HG03139 (cell line): ENCODE measurements at regions not wholly inside any gene's neighbourhood (a gene's known extent, or its start where the extent isn't known, plus 50 kb on each side); places are given as distances from the start of the nearest gene placed in this dataset.

Source experiments
- ATAC-seq: cut with Tn5 transposase; IDR thresholded peaks from one replicate; pipeline ENCODE4 v1.9.1; 2021; ENCODE audit not compliant: unreplicated experiment

DNA sequence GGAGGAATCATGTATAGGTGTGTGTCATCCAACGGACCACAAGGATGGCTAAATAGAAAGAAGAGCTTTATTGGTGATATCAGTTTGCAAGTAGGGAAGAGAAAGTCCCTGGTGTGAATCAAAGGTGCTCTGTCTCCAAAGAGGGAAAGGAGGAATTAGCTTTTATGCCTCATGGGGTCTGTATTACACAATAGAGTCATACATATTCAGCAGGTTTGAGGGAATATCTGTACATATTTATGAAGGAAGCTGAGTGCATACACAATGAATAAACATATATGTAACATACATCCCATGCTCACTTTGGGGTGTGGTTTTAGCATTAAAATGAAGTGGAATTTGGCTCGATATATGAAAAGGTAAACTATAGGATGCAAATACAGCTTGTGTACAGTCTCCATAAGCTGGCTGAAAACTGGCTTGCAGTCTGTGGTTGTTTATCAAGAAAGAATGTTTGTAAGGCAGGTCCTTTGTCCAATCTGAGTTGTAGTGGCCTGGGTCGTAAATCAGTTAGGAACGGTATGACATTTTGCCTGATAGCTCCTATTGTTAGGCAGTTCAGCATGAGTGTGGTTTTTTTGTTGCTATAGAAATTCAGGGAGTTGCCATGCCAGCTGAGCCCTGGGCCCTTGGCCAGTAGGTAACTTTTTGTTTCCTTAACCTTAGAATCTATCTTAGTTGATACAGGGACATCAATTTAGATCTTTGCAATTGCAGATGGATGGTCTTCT lies 198.0 kb upstream of the ZP4 start:
- ATAC-seq = no peak

DNA sequence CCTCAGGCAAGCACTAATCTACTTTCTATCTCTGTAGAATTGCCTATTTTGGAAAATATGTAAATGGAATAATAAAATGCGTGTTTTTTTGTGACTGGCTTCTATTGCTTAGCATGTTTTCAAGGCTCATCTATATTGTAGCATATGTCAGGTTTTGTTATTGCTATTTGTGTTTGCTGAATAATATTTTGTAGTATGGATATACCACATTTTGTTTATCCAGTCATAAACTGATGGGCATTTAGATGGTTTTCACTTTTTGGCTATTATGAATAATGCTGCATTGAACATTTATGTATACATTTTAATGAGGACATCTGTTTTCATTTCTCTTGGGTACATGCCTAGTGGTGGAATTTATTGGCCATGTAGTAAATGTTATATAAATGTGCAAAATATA lies 183.3 kb upstream of the ZP4 start:
- no peak for ATAC-seq

DNA sequence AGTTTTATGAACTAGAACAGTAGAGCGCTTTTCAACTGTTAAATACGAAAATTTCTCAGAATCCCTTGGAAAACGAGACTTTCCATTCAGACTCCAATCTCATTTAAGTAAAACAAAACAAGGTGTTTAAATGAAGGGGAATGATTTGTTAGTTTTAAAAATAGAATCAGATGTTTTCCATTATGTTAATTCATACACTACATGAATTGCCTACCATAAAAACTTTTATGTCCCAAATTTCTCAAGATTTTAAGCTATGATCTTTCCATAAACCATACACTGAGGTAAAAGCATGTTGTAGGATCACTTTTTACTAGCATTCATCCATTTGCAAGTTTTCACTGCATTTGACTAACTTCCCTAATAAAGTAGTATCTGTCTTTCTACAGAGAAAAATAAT lies 180.3 kb upstream of the ZP4 start:
- ATAC-seq = no peak

DNA sequence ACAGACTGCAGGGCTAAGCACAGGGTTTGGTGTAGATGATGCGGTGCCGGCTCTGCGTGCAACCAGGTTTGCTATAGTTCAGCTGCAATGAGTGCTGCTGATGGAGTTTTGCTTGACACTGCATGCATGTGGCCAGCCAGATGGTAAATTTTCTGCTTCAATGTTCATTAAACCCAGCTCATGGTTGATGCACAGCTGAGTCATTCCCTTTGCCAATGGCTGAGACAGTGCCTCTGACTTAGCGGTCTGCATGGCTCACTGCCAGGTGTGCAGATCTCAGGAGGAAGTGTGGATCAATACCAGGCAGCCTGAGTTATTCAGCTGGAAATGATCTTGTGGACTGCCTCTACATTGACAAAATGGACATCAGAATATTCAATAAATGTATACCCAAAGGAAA lies 172.7 kb upstream of the ZP4 start:
- ATAC-seq = peak; percentile 59

DNA sequence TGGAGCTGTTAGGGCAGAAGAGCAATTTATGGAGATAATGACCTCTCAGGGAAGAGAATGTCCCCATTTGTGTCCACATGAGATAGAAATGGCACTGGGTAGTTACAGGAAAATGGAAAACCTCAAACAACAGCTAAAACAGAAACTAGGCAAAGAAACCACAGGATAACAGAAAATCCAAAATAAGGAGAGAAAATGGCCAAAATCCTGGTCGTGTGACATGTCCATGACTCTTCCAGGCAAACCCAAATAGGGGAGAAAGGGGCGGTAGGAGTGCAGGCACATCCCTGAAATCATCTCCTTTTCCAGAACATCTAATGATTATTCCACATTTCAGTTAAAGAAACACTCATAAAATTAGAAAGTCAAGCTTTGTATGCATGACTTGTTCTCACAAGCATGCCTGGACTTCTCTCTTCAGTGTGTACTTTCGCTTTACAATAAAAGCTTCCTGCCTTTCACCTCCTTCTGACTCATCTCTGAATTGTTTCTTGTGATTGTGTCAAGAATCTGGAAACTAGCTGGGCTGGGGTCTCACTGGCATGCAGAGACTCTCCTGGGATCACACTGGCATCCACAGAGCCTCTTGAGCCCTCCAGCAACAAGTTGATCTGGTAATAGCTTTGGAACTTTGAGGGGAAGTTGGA lies 171.4 kb upstream of the ZP4 start:
- ATAC-seq = peak; percentile 42

DNA sequence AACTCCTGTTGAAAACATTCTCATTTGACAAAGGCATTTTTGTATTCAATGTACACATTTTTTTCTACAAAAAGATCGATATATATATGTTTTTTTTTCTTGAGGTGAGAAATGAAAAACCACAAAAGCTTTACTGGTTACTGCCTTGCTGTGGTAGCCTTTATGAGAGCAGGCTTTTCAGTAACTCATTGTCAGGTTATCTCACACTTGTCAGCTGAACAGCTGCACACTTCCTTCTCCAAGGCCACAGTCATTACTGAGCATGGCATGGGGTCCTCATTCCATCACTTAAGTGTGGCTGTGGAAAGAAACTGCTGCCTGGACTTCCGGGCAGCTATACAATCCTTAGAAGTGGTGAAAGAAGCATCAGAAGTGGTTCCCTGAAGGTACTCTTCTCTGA lies 169.3 kb upstream of the ZP4 start:
- ATAC-seq = peak; percentile 47

DNA sequence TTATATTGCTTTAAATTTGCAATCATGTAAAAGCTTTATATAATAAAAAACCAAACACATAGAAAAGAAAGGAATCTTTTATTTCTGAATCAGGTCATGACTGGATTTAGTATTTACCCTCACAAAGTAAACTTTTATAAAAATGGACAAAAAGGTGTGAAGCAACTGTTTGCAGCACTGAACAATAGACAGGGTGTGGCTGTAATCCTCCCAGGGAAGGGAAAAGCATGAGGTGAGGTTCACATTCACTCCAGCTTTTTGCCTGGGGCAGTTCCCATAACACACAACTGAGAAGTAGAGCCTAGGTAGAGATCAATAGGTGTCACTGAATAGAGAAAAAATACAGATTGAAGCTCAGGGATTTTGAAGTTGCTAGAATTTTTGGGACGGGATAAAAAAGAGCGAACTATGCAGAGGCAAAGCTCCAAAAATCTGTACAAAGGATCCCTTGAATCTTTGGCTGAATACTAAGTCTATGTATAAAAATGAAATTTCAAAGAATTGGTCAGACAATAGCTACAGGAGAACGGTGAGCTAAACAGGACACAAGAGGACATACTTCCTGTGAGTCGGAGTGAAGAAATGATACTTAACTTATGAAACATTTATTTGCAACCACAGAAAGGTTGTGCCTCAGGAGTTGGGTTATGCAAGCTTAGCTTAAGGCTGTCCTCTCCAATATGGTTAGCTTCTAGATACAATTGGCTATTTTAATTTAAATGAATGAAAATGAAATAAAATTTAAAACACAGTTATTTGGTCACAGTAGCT lies 162.0 kb upstream of the ZP4 start:
- no peak for ATAC-seq

DNA sequence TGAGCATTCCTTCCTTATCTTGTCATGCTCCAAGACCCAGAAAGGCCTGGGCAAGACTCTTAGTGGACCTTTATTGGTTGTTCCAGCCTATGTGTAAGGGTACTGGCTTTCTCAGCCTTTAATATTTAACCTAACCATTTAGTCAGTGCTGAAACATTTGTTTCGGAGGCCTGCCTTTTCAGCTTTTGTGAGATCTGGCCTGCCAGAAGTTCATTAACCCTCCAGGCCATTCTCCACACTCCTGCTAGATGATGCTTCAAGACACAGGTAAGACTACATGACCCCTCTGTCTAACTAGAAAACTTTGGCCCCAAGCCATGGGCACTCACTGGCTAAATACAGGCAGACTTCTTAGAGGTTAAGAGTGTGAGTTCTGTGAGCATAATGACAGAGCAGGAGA lies 138.4 kb upstream of the ZP4 start:
- ATAC-seq = no peak

DNA sequence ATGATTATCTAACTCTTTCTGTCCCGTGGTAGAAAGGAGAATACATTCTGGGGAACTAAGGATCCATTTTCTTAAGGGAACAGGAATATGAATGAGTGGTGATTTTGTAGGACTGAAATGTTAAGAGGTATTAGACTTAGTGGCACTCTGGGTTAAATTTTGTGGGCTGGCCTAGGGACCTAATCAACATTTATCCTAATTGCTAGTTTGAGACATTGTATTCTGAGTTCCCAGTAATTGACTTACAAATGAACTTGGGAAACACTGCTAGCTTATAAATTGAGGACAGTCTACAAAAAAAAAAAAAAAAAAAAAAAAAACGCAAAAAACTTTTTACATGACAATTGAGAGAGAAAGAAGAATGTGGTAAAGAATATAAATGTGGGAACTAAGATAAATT lies 136.6 kb upstream of the ZP4 start:
- ATAC-seq = no peak

DNA sequence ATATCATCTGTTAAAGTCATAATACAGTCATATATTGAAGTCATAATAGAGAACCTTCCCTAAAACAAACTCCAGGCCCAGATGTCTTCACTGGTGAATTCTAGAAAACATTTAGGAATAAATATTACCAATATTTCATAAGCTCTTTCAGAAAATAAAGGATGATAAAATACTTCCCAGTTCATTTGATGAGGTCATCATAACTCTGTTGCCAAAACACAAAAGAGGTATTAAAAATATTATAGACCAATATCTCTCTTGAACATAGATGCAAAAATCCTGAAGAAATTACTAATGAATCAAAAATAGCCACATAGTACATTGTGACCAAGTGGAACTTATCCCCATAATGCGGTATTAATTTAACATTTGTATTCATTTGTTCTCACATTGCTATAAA lies 132.4 kb upstream of the ZP4 start:
- no peak for ATAC-seq

DNA sequence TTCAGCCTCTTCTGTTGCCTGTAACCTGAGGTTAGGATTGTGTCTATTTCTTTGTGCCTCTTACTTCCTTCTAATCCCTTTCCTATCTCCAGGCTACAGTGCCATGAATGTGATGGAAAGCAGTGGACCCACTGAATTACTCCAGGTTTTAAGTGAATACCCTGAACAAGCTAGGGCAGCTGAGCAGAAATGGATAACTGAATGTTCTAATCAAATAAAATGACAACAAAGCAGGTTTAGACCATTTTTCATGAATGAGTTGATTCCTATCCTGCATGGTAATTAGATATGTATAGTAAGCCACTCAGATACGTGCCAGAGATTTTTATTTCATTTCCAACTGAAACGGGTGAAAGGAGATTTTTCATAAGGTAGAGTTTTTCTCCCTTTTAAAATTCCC lies 127.5 kb upstream of the ZP4 start:
- ATAC-seq = no peak

DNA sequence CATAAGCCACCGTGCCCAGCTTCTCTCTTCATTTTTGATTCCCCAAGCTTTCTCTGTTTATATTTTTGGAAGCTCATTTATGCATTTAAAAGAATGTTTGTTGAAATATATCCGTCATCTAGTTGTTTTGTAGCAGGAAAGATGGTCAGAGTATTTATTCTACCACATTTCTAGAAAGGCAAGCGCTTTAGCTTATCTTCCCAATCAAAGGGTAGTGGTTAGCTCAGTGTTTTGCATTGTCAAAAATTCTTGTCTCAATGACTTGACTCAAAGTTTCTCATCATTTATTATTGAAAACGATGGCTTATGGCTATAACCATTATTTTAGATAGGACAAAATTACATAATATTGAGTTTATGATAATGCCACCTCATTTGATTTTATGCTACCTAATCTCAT lies 116.1 kb upstream of the ZP4 start:
- ATAC-seq = no peak

DNA sequence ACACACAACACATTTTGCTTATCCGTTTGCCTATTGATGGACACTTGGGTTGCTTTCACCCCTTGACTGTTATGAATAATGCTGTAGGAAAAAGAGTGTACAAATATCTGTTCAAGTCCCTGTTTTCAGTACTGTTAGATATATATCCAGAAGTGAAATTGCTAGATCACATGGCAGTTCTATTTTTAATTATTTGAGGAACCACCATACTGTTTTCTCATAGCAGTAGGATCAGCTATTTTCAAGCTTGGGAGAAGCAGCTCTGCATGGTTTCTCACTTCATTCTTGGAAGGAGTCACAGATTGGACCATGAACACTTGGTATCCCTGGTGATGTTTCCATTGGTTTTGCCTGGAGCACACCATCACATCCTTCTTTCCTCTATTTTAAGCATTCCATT lies 114.4 kb upstream of the ZP4 start:
- ATAC-seq = no peak

DNA sequence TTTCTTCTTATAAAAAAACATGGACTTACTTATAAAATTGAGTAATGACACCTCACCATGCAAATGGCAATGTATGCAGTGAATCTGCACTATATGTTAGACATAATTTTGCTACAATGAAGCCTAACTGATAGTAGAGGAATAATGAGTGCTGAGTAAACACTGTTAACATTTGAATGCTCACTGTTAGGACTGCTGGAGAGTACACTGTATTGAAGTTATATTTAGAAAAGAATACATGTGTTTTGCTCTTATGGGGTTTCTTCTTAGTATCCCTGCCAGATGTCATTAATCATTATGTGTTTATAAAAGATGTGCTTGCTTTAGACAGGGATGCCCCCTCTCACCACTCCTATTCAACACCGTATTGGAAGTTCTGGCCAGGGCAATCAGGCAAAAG lies 111.1 kb upstream of the ZP4 start:
- ATAC-seq = no peak

DNA sequence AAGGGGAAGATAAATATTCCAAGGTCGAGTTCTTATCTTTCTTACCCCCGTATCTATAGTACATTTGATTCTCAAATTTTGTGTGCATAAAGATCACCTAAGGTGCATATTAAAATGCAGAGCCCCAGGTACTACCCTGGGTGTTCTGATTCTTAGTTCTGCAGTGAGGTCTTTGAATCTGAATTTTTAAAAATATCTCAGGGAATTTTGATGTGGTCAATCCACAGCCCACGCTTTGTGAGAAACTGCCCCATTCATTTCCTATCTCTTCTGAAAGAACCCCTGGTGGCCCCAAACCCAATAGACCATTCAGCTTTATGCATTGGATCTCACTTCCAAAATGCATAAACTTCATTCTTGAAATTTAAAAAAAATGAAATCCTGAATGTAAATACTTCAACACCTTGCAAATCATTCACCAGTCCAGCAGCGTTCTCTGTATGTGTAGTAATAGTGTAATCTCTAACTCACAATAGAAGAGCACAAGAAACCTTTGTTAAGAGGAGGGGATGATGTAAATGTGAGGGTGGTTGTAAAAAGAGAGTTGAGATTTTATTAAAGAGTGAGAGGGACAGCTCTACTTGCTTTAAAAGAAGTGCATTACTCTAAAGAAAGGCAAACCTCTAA lies 108.8 kb upstream of the ZP4 start:
- ATAC-seq = no peak

DNA sequence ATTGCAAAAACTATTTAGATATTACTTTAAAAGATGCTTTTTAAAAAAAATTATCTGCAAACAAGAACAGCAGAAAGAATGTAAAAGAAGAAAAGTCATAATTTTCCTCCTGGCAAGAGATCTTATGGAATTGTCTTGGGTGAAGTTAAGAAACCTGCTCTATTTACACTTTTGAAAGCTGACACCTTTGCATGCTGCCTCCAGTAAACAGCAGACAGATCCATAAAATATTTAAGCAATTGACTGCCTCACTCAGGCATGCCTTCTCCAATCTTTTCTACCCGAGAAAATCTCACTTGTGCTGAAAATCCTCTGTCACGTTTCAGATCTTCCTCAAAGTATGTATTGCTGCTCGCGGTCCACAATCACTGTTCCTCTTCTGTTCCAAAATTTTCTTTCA lies 107.9 kb upstream of the ZP4 start:
- ATAC-seq = no peak

DNA sequence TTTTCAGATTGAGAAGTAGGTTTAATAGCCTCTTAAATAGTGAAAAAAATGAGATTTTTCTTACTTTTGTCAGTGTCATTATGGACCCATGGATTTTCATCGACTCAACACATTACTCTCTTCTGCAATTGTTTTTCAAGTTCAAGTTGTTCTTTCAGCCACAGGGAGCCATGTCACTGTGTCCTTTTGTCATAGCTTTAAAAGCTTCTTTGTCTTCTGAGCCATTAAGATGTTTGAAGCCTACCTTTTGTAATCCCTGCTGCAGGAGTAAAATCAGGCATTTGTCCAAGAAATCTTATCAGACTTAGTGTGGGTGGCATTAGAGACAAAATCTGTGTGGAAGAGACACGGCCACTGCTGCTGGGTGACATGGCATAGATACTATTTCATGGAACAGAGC lies 92.8 kb upstream of the ZP4 start:
- no peak for ATAC-seq

DNA sequence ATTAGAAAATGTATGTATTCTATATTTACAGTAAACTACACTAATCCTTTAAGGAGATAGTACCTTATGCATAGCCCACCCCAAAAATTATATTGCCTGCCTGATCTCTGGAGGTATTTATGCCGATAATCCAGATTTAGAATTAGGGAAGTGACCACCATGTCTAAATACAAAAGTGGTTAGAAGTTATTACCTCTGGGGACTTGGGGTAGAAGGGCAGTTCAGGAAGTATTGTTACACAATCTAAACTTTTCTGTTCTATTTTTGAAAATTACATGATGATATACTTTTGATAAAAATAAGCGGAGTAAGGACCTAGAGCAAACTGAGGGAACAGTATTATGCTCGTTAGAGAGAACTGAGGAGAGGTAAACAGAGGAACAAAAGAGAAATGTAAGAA lies 90.5 kb upstream of the ZP4 start:
- ATAC-seq = no peak

DNA sequence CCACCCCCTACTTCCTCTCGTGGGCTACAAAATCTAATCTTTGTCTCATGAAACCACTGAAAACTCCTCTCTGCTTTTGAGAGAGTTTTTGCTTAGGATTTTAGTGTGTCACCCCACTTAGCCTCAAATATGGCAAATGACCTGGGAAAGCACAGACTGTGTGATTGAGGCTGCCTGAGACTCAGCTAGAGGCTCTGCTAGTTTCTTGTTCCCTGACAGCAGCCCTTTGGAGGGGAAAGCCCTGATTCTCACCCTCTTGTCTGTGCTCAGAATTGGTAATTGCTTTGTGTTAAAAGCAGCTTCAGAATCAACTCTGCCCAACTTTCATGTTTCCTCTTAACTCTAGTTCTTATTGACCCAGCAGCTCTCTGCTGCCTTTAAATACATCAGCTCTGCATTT lies 85.6 kb upstream of the ZP4 start:
- ATAC-seq = no peak

DNA sequence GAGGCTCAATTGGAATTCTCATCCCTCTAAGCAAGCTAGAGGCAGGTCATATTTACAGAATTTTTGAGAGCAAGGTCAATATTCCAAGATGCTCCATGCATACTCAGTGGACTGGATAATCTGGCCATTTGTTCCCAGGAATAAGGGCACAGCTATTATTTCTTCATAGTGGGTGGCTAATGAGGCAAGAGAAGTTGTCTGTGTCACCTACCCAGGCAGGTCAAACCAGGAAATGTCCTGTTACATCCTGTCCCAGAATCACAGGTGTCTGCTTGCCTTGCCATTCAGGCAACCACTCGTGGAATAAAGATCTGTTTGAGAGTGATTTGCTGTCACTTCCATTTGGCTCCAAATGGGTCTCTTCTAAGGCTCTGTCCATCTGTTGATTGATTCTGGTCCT lies 85.2 kb upstream of the ZP4 start:
- no peak for ATAC-seq

DNA sequence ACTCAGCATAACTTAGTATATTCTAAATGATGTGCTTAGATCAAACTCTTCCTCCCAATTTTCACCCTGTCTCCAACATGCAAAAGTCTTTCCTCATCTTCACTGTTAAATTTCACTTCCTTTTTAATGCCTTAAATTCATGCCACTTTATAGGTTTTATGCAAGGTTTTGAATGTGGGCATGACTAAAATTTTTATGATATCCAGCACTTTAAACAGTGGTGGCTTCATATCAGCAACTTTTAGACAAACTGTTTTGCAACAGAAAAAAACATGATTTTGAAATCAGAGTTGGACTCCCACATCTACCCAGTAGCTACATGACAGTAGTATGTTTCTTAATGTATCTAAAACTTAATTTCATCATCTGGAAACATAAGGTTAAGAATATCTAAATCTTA lies 84.7 kb upstream of the ZP4 start:
- no peak for ATAC-seq

DNA sequence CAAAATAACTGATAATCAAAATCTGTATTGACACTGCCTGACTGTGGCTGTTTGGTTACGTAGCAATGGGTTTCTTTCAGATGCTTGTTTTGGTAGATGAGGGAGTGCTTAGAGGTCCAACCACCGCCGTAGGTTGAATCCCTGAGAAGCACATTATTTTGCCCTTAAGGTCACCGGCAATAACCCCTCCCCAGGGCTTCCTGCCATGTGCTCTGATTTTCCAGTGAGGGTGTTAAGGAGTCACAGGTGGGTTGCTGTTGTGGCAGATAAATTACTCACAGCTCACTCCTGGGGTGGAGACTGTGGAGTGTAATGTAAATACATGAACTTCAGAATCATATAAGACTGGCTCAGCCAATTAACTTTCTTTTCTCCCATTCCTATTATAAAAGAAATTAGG lies 81.5 kb upstream of the ZP4 start:
- no peak for ATAC-seq
